HCT116 (cell line): ENCODE measurements at regions not wholly inside any gene's neighbourhood (a gene's known extent, or its start where the extent isn't known, plus 50 kb on each side); places are given as distances from the start of the nearest gene placed in this dataset.

ENCODE experiments used
- ATAC-seq: fragments of 200-7000 bp; cut with Tn5 transposase; 2 replicates; pipeline ENCODE4 v1.9.1; 2020; ENCODE audit warnings: mild to moderate bottlenecking, moderate library complexity
- BruUV-seq: library from RNA; stranded (reverse); fragments of 400-500 nt; replicated peaks from 2 replicates; lab custom pipeline; 2021; lab: Mats Ljungman, UMichigan
- CTCF ChIA-PET: fragments of 300-600 bp; sonication (Branson Sonifier 250); formaldehyde crosslinking; loops from one replicate; lab custom pipeline; 2021; ENCODE audit warnings: antibody characterized with exemption; lab: Charles Lee
- POLR2A ChIA-PET: fragments of 300-600, 350-600 bp; sonication (Branson Sonifier 250); formaldehyde crosslinking; loops from one replicate; lab custom pipeline; 2021; ENCODE audit warnings: antibody characterized with exemption; lab: Charles Lee
- RAD21 ChIA-PET, 2 experiments: fragments of 300-600 bp; sonication (Branson Sonifier 250); formaldehyde crosslinking; loops; one replicate each; lab custom pipeline; 2023; ENCODE audit warnings: low total read pairs in 2 of 2; ENCODE audit not compliant: uncharacterized antibody in 2 of 2, unreplicated experiment in 2 of 2, low non-redundant PET in 1 of 2; lab: Charles Lee
- DNase-seq: peaks from one replicate; pipeline ENCODE4 v3.0.0-alpha.2; 2010; ENCODE audit warnings: low read depth, low spot score
- H2AFZ ChIP-seq: fragments of 200-600 bp; shearing (Covaris generic), sonication (generic); 2 replicates; pipeline ENCODE4 v1.6.1; 2017; ENCODE audit warnings: low read depth, mixed run types, mixed read lengths, antibody characterized with exemption, low read length; ENCODE audit not compliant: poor library complexity, severe bottlenecking
- H3K27ac ChIP-seq: 2 replicates; pipeline ENCODE4 v1.5.1; 2012; ENCODE audit warnings: low read depth, low read length
- H3K27me3 ChIP-seq: fragments of 200-600 bp; sonication (generic); 2 replicates; pipeline ENCODE4 v1.6.1; 2016; ENCODE audit warnings: mixed run types, low read length, mixed read lengths; ENCODE audit not compliant: insufficient read depth
- H3K36me3 ChIP-seq, 2 experiments: fragments of 200-500 bp in 1 of 2; fragments of 200-600 bp in 1 of 2; sonication (Bioruptor generic) in 1 of 2; sonication (generic) in 1 of 2; 2 replicates each; pipeline versions ENCODE4 v1.5.1 to v1.6.1; 2014 to 2016; ENCODE audit warnings: low read length in 2 of 2, inconsistent platforms in 1 of 2, mixed read lengths in 1 of 2, mixed run types in 1 of 2; ENCODE audit not compliant: insufficient read depth in 2 of 2, control insufficient read depth in 1 of 2
- H3K4me1 ChIP-seq, 2 experiments: fragments of 200-600 bp in 1 of 2; sonication (generic) in 1 of 2; 2 replicates each; pipeline versions ENCODE4 v1.5.1 to v1.6.1; 2012 to 2017; ENCODE audit warnings: low read length in 2 of 2, inconsistent platforms in 1 of 2, mild to moderate bottlenecking in 1 of 2, mixed read lengths in 1 of 2, mixed run types in 1 of 2, moderate library complexity in 1 of 2; ENCODE audit not compliant: insufficient read depth in 2 of 2, control insufficient read depth in 1 of 2
- H3K4me2 ChIP-seq: fragments of 200-600 bp; sonication (generic); 2 replicates; pipeline ENCODE4 v1.6.1; 2017; ENCODE audit warnings: mixed run types, low read length, mixed read lengths
- H3K4me3 ChIP-seq, 2 experiments: fragments of 200-600 bp in 1 of 2; sonication (generic) in 1 of 2; replicated peaks in 1 of 2; 2 replicates each; pipeline ENCODE4 v1.5.1; 2011 to 2016; ENCODE audit warnings: low read length in 2 of 2, control low read depth in 1 of 2, low read depth in 1 of 2, mild to moderate bottlenecking in 1 of 2, mixed read lengths in 1 of 2, mixed run types in 1 of 2
- H3K79me2 ChIP-seq: fragments of 200-600 bp; sonication (generic); 2 replicates; pipeline ENCODE4 v1.6.1; 2017; ENCODE audit warnings: mild to moderate bottlenecking, mixed run types, low read length, moderate library complexity, mixed read lengths; ENCODE audit not compliant: insufficient read depth
- H3K9ac ChIP-seq: fragments of 200-600 bp; sonication (generic); 2 replicates; pipeline ENCODE4 v1.6.1; 2016; ENCODE audit warnings: low read length, mixed read lengths
- H3K9me2 ChIP-seq: fragments of 200-600 bp; sonication (generic), shearing (Covaris generic); 2 replicates; pipeline ENCODE4 v1.6.1; 2017; ENCODE audit warnings: mixed run types, mild to moderate bottlenecking, moderate library complexity; ENCODE audit not compliant: insufficient read depth
- H3K9me3 ChIP-seq, 2 experiments: fragments of 200-500 bp in 1 of 2; fragments of 200-600 bp in 1 of 2; sonication (Bioruptor generic) in 1 of 2; sonication (generic) in 1 of 2; 2 replicates each; pipeline ENCODE4 v1.6.1; 2014 to 2017; ENCODE audit warnings: low read length in 2 of 2, mixed read lengths in 2 of 2, inconsistent platforms in 1 of 2, low read depth in 1 of 2, mild to moderate bottlenecking in 1 of 2, mixed run types in 1 of 2, moderate library complexity in 1 of 2; ENCODE audit not compliant: control insufficient read depth in 1 of 2, insufficient read depth in 1 of 2
- H4K20me1 ChIP-seq: fragments of 200-600 bp; sonication (generic), shearing (Covaris generic); 2 replicates; pipeline ENCODE4 v1.6.1; 2017; ENCODE audit warnings: mixed run types, mild to moderate bottlenecking, moderate library complexity; ENCODE audit not compliant: insufficient read depth
- CBX3 ChIP-seq: IDR thresholded peaks from 2 replicates; pipeline ENCODE4 v1.6.1; 2012; ENCODE audit warnings: low read depth
- MAX ChIP-seq: IDR thresholded peaks from 2 replicates; pipeline ENCODE4 v1.6.1; 2012
- POLR2AphosphoS5 ChIP-seq: IDR thresholded peaks from 2 replicates; pipeline ENCODE4 v1.6.1; 2011; ENCODE audit warnings: mild to moderate bottlenecking, low read depth, low read length, moderate library complexity
- RAD21 ChIP-seq: IDR thresholded peaks from 2 replicates; pipeline ENCODE4 v1.6.1; 2012; ENCODE audit warnings: low read depth, mild to moderate bottlenecking
- REST ChIP-seq: IDR thresholded peaks from 2 replicates; pipeline ENCODE4 v1.6.1; 2012; ENCODE audit warnings: low read depth
- SRF ChIP-seq: IDR thresholded peaks from 2 replicates; pipeline ENCODE4 v1.6.1; 2012; ENCODE audit warnings: low read depth
- TCF7L2 ChIP-seq: IDR thresholded peaks from 2 replicates; pipeline ENCODE4 v1.7.0; 2011; ENCODE audit warnings: borderline replicate concordance, inconsistent platforms; ENCODE audit not compliant: insufficient read depth, insufficient read length; ENCODE audit errors: extremely low read depth
- YY1 ChIP-seq: IDR thresholded peaks from 2 replicates; pipeline ENCODE4 v1.6.1; 2011; ENCODE audit warnings: low read length, low read depth, moderate library complexity, mild to moderate bottlenecking; ENCODE audit not compliant: insufficient replicate concordance; ENCODE audit errors: extremely low read depth
- intact Hi-C: fragments of 100-400 bp; cut with micrococcal nuclease; formaldehyde crosslinking; loops from 2 replicates; pipeline ENCODE4 v1.10.0; 2022
- TF ChIP-seq, protein P1 (sequence below), 3 experiments: fragments of 200-600 bp in 1 of 3; sonication (generic) in 1 of 3; IDR thresholded peaks in 2 of 3; conservative IDR thresholded peaks in 1 of 3; 2 replicates each; pipeline ENCODE4 v1.5.1; 2012 to 2017; ENCODE audit warnings: low read depth in 2 of 3, low read length in 2 of 3, antibody characterized with exemption in 1 of 3, borderline replicate concordance in 1 of 3, control low read depth in 1 of 3, mild to moderate bottlenecking in 1 of 3, mixed read lengths in 1 of 3, mixed run types in 1 of 3, moderate library complexity in 1 of 3; ENCODE audit not compliant: insufficient read depth in 1 of 3

DNA sequence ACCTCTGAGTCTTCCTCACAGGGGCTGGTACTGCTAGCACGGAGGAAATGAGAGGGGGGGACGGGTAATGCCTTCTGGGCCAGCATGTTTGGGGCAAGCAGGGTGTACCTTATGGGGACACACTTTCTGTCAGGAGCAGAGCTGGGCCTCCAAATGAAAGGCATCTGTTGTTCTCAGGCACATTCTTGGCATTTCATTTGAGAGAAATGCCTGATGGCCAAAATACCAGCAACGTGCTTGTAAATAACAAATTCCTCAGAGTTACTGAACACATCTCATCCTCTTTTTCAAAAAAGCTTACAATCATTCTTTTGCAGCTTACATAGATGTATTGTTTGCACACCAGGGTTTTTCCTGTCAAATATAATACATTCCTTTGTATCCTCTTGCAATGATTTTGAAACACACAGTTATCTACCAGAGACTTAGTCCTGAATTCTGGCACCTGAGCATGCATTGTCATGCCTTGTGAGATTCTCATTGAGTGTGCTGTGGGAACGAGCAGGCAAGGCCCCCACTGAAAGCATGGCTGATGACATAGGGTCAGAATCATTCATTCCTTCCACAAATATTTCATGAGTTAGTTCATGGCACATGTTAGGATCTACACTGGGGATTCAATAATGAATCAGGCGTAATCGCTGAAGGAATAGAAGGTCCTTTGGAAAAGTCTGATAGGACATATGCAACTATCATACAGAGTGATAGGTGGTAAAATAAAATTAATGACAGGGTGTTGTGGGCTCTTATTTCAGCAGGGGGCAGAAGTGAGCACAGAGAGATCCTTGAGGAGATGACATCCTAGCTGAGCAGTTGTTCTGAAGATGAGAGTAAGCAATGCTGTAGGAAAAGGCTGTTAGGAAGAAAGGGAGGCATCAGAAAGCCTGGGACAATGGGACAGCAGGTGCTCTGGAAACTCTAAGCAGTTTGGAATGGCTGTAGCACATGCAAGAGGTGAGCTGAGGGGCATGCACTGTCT is 260.9 kb upstream of the TUT7 start:
- Histone ChIP-seq H3K27ac (no peak overlapping the region), H3K4me2 (no peak overlapping the region), H3K9me3 (no peaks in the 10 kb centered on the region), H3K4me3 (no peak overlapping the region), H3K36me3 (no peaks in the 10 kb centered on the region), H3K9me2 (no peaks in the 10 kb centered on the region), H3K79me2 (no peaks in the 10 kb centered on the region), H3K4me1 (no peaks in the 10 kb centered on the region), H4K20me1 (no peaks in the 10 kb centered on the region), H2AFZ (no peak overlapping the region), H3K9ac (no peak overlapping the region), H3K27me3 (peaks cover 10% of the 10 kb centered on the region)
- DNase-seq (no peak), ATAC-seq (peak; percentile 76)
- RAD21 ChIA-PET, result no interaction called here
- TF ChIP-seq RAD21 (peak; percentile 39), POLR2AphosphoS5 (no peak)
- TF ChIP-seq, protein P1, sequence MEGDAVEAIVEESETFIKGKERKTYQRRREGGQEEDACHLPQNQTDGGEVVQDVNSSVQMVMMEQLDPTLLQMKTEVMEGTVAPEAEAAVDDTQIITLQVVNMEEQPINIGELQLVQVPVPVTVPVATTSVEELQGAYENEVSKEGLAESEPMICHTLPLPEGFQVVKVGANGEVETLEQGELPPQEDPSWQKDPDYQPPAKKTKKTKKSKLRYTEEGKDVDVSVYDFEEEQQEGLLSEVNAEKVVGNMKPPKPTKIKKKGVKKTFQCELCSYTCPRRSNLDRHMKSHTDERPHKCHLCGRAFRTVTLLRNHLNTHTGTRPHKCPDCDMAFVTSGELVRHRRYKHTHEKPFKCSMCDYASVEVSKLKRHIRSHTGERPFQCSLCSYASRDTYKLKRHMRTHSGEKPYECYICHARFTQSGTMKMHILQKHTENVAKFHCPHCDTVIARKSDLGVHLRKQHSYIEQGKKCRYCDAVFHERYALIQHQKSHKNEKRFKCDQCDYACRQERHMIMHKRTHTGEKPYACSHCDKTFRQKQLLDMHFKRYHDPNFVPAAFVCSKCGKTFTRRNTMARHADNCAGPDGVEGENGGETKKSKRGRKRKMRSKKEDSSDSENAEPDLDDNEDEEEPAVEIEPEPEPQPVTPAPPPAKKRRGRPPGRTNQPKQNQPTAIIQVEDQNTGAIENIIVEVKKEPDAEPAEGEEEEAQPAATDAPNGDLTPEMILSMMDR (IDR thresholded peaks at IDR 0.05 in 2 of 3, conservative IDR thresholded peaks at IDR 0.05 in 1 of 3; ENCODE audit: borderline replicate concordance in 1 of 3, insufficient read depth in 1 of 3, low read depth in 2 of 3, low read length in 2 of 3), result peak; percentile 8 to 63 (median 54); a peak in 5 of 6 replicates
- CTCF ChIA-PET, result interaction anchor here (0.7 to 1.2 kb wide), 3 partner anchors 13 to 382 kb away, joined by 3 read pairs; no protein-coding TSS in a partner anchor
- no TSS peak for BruUV-seq
- intact Hi-C loops, result loop anchor here (2.0 to 5.0 kb wide), 2 partner anchors 462 to 710 kb away; no protein-coding TSS in a partner anchor
- POLR2A ChIA-PET, result no interaction called here

GRCh38 chr9:86613943-86614342 is 259.7 kb upstream of the TUT7 start:
- Histone ChIP-seq H2AFZ (no peak overlapping the region), H3K9ac (no peak overlapping the region), H3K27me3 (peaks cover 10% of the 10 kb centered on the region), H3K9me3 (no peaks in the 10 kb centered on the region), H3K36me3 (no peaks in the 10 kb centered on the region), H3K4me2 (no peak overlapping the region), H3K9me2 (no peaks in the 10 kb centered on the region), H4K20me1 (no peaks in the 10 kb centered on the region), H3K27ac (no peak overlapping the region), H3K4me3 (no peak overlapping the region), H3K79me2 (no peaks in the 10 kb centered on the region), H3K4me1 (no peaks in the 10 kb centered on the region)
- RAD21 ChIA-PET, result no interaction called here
- ATAC-seq (no peak), DNase-seq (no peak)
- intact Hi-C loops, result loop anchor here (2.0 kb wide), 1 partner anchor 711 kb away; no protein-coding TSS in a partner anchor
- CTCF ChIA-PET, result no interaction called here
- POLR2A ChIA-PET, result no interaction called here
- no peak for TF ChIP-seq REST
- TF ChIP-seq CBX3, result no peak
- TF ChIP-seq SRF, result no peak
- TF ChIP-seq MAX, result no peak
- TF ChIP-seq TCF7L2, result no peak
- TF ChIP-seq YY1, result no peak
- no TSS peak for BruUV-seq
